DOHH2 (cell line): ENCODE measurements at regions not wholly inside any gene's neighbourhood (a gene's known extent, or its start where the extent isn't known, plus 50 kb on each side); places are given as distances from the start of the nearest gene placed in this dataset.

ENCODE experiments used
- CTCF ChIP-seq: fragments of 200-600 bp; sonication (generic); IDR thresholded peaks from one replicate; pipeline ENCODE4 v1.5.1; 2014; ENCODE audit warnings: antibody characterized with exemption, mild to moderate bottlenecking, low read depth, low read length; ENCODE audit not compliant: poor library complexity, severe bottlenecking
- EZH2phosphoT487 ChIP-seq: fragments of 200-600 bp; sonication (generic); IDR thresholded peaks from 2 replicates; pipeline ENCODE4 v1.6.1; 2017; ENCODE audit warnings: borderline replicate concordance, mild to moderate bottlenecking, antibody characterized with exemption, low read length, moderate library complexity, mixed read lengths

- no peak for TF ChIP-seq CTCF
- no peak for TF ChIP-seq EZH2phosphoT487
Measured at GRCh38 chr2:64750817-64751285, 97.1 kb upstream of the SERTAD2 start.
